A549 (cell line): ENCODE measurements at regions not wholly inside any gene's neighbourhood (a gene's known extent, or its start where the extent isn't known, plus 50 kb on each side); places are given as distances from the start of the nearest gene placed in this dataset.

ENCODE experiments used
- ATAC-seq, 2 experiments: fragments of 200-7000 bp in 1 of 2; fragments of >200 bp in 1 of 2; cut with Nextera tagmentation in 1 of 2; cut with Tn5 transposase in 1 of 2; 3 replicates each; pipeline versions ENCODE4 v1.8.0 to v1.9.1; 2018 to 2020; ENCODE audit warnings: mild to moderate bottlenecking in 1 of 2, moderate library complexity in 1 of 2
- CTCF ChIA-PET: fragments of 300-600 bp; sonication (Branson Sonifier 250); formaldehyde crosslinking; extraction: SDS; loops from one replicate; lab custom pipeline; 2021; ENCODE audit warnings: antibody characterized with exemption, inconsistent platforms; lab: Yijun Ruan, JAX
- POLR2A ChIA-PET: fragments of 350-600 bp; formaldehyde crosslinking; extraction: SDS; loops from one replicate; lab custom pipeline; 2021; ENCODE audit warnings: antibody characterized with exemption, inconsistent platforms; lab: Yijun Ruan, JAX
- DNase-seq, 2 experiments: peaks; one replicate each; pipeline versions ENCODE4 v3.0.0 to v3.0.0-alpha.2; 2011 to 2016; ENCODE audit warnings: low read depth in 1 of 2, low spot score in 1 of 2
- FAIRE-seq: peaks from 2 replicates; lab custom pipeline; 2011; peaks lifted over from hg19 to GRCh38; lab: Jason Lieb, UNC
- H3K27ac ChIP-seq, 2 experiments: fragments of >200 bp; sonication (Bioruptor Twin); formaldehyde crosslinking; 3 replicates each; pipeline ENCODE4 v1.5.1; 2016 to 2017
- H3K4me1 ChIP-seq: fragments of >200 bp; sonication (Bioruptor Twin); formaldehyde crosslinking; 3 replicates; pipeline ENCODE4 v1.6.1; 2016
- H3K4me2 ChIP-seq: fragments of >200 bp; sonication (Bioruptor Twin); formaldehyde crosslinking; 3 replicates; pipeline ENCODE4 v1.6.1; 2016
- H3K4me3 ChIP-seq: fragments of >200 bp; sonication (Bioruptor Twin); formaldehyde crosslinking; 3 replicates; pipeline ENCODE4 v1.5.1; 2016
- H3K9me3 ChIP-seq: fragments of >200 bp; sonication (Bioruptor Twin); formaldehyde crosslinking; 3 replicates; pipeline ENCODE4 v1.6.1; 2016
- ATOH8 ChIP-seq: fragments of 250-450 bp; sonication (Bioruptor Pico); IDR thresholded peaks from 2 replicates; pipeline ENCODE4 v1.5.0; 2020; ENCODE audit warnings: low read depth, mild to moderate bottlenecking, moderate library complexity
- CBX8 ChIP-seq: fragments of 200-600 bp; sonication (generic); IDR thresholded peaks from 2 replicates; pipeline ENCODE4 v1.6.1; 2016
- CHD4 ChIP-seq: fragments of 200-600 bp; sonication (generic); IDR thresholded peaks from 2 replicates; pipeline ENCODE4 v1.6.1; 2016; ENCODE audit warnings: antibody characterized with exemption, mild to moderate bottlenecking, borderline replicate concordance
- CTCF ChIP-seq: fragments of >200 bp; sonication (Bioruptor Twin); formaldehyde crosslinking; IDR thresholded peaks from 3 replicates; pipeline ENCODE4 v1.5.1; 2016
- EHF ChIP-seq: fragments of 250-450 bp; sonication (Bioruptor Pico); IDR thresholded peaks from 2 replicates; pipeline ENCODE4 v1.5.0; 2020; ENCODE audit warnings: mild to moderate bottlenecking
- EHMT2 ChIP-seq: fragments of 200-600 bp; sonication (generic); IDR thresholded peaks from 2 replicates; pipeline ENCODE4 v1.6.1; 2016; ENCODE audit warnings: antibody characterized with exemption, low read depth, mild to moderate bottlenecking, moderate library complexity
- ELK1 ChIP-seq: fragments of 150-350 bp; IDR thresholded peaks from 2 replicates; pipeline ENCODE4 v1.6.1; 2014; ENCODE audit warnings: low read depth, mild to moderate bottlenecking, low read length
- EP300 ChIP-seq, 2 experiments: fragments of >200 bp; sonication (Bioruptor Twin); formaldehyde crosslinking; IDR thresholded peaks; 2 replicates in 1 of 2; 3 replicates in 1 of 2; pipeline ENCODE4 v1.6.1; 2016 to 2017
- ESRRA ChIP-seq: fragments of 150-350 bp; IDR thresholded peaks from 2 replicates; pipeline ENCODE4 v1.6.1; 2014; ENCODE audit warnings: mild to moderate bottlenecking, low read length, borderline replicate concordance
- FOSB ChIP-seq: fragments of 250-450 bp; sonication (Bioruptor Pico); IDR thresholded peaks from 2 replicates; pipeline ENCODE4 v1.5.0; 2020; ENCODE audit warnings: mild to moderate bottlenecking, moderate library complexity
- GATA3 ChIP-seq: IDR thresholded peaks from 2 replicates; pipeline ENCODE4 v1.6.1; 2012; ENCODE audit warnings: borderline replicate concordance
- HES2 ChIP-seq: fragments of >200 bp; sonication (Bioruptor Twin); formaldehyde crosslinking; IDR thresholded peaks from 2 replicates; pipeline ENCODE4 v1.6.1; 2016
- JUNB ChIP-seq: fragments of >200 bp; sonication (Bioruptor Twin); formaldehyde crosslinking; IDR thresholded peaks from 2 replicates; pipeline ENCODE4 v1.6.1; 2016
- KDM1A ChIP-seq: fragments of 200-600 bp; sonication (generic); IDR thresholded peaks from 2 replicates; pipeline ENCODE4 v1.6.1; 2016; ENCODE audit warnings: low read depth, mild to moderate bottlenecking
- MAZ ChIP-seq: fragments of 150-350 bp; IDR thresholded peaks from 2 replicates; pipeline ENCODE4 v1.6.1; 2014; ENCODE audit warnings: antibody characterized with exemption, low read depth, low read length, borderline replicate concordance
- NFE2L2 ChIP-seq: fragments of 150-350 bp; conservative IDR thresholded peaks from 2 replicates; pipeline ENCODE4 v1.6.1; 2014; ENCODE audit warnings: low read length
- NR3C1 ChIP-seq: fragments of >200 bp; sonication (Bioruptor Twin); formaldehyde crosslinking; IDR thresholded peaks from 3 replicates; pipeline ENCODE4 v1.6.1; 2017
- PBX3 ChIP-seq: IDR thresholded peaks from 2 replicates; pipeline ENCODE4 v1.6.1; 2012
- POLR2A ChIP-seq: IDR thresholded peaks from 2 replicates; pipeline ENCODE4 v1.6.1; 2012; ENCODE audit warnings: mild to moderate bottlenecking, low read length
- RAD21 ChIP-seq, 2 experiments: fragments of >200 bp in 1 of 2; sonication (Bioruptor Twin) in 1 of 2; formaldehyde crosslinking in 1 of 2; IDR thresholded peaks in 1 of 2; conservative IDR thresholded peaks in 1 of 2; 2 replicates in 1 of 2; 3 replicates in 1 of 2; pipeline ENCODE4 v1.6.1; 2012 to 2018; ENCODE audit warnings: inconsistent platforms in 1 of 2
- REST ChIP-seq: fragments of 200-600 bp; sonication (generic); IDR thresholded peaks from 2 replicates; pipeline ENCODE4 v1.6.1; 2016; ENCODE audit warnings: antibody characterized with exemption, mild to moderate bottlenecking, moderate library complexity
- SMC3 ChIP-seq: fragments of >200 bp; sonication (Bioruptor Twin); formaldehyde crosslinking; IDR thresholded peaks from 3 replicates; pipeline ENCODE4 v1.6.1; 2018; ENCODE audit warnings: inconsistent platforms
- TFCP2L1 ChIP-seq: fragments of 250-450 bp; sonication (Bioruptor Pico); IDR thresholded peaks from 2 replicates; pipeline ENCODE4 v1.5.0; 2021; ENCODE audit warnings: mild to moderate bottlenecking
- TP53 ChIP-seq: fragments of 250-450 bp; sonication (Bioruptor Pico); IDR thresholded peaks from 2 replicates; pipeline ENCODE4 v1.5.0; 2021; ENCODE audit warnings: mild to moderate bottlenecking, moderate library complexity
- ZC3H11A ChIP-seq: fragments of 450-650 bp; IDR thresholded peaks from 2 replicates; pipeline ENCODE4 v1.6.1; 2014; ENCODE audit warnings: antibody characterized with exemption, mild to moderate bottlenecking
- WGBS: methylation state at CpG from one replicate; pipeline ENCODE4 v1.1.6; 2017; ENCODE audit errors: missing lambda C conversion rate; 5-methylcytosine and 5-hydroxymethylcytosine counted together

- no peak for TF ChIP-seq FOSB (CRISPR knock-in tag)
- TF ChIP-seq, all 56 proteins: peak for 0
- no peak for ATAC-seq
Measured at GRCh38 chr21:31460980-31461379, 116.9 kb upstream of the TIAM1 start.

GRCh38 chr21:31459457-31459856, 115.4 kb upstream of the TIAM1 start:
- DNase-seq, result peak; percentile 33 to 44
- TF ChIP-seq ATOH8 (no peak), KDM1A (no peak), CHD4 (no peak), CBX8 (no peak), ESRRA (no peak), GATA3 (no peak), HES2 (no peak), POLR2A (no peak), PBX3 (no peak), RAD21 (conservative IDR thresholded peaks at IDR 0.05 in 1 of 2, IDR thresholded peaks at IDR 0.05 in 1 of 2) (peak; percentile 28 to 44; a peak in 4 of 5 replicates), NR3C1 (no peak), EHMT2 (no peak), FOSB (CRISPR knock-in tag) (no peak), EP300 (IDR thresholded peaks at IDR 0.05) (no peak), TP53 (CRISPR knock-in tag) (no peak), SMC3 (0 out of 3 replicates have a peak, but pooled peaks have one; percentile 18), JUNB (no peak), EHF (CRISPR knock-in tag) (no peak), CTCF (peak; percentile 39), REST (no peak), MAZ (no peak), NFE2L2 (no peak), ZC3H11A (no peak), TFCP2L1 (CRISPR knock-in tag) (no peak), ELK1 (no peak)
- Histone ChIP-seq H3K27ac (no peak overlapping the region), H3K9me3 (no peaks in the 10 kb centered on the region), H3K4me2 (no peak overlapping the region), H3K4me3 (no peak overlapping the region), H3K4me1 (no peaks in the 10 kb centered on the region)
- WGBS, result 41% methylated on average over 3 of the region's 3 CpGs
- FAIRE-seq, result no peak
- ATAC-seq, result peak; percentile 62 to 84
- CTCF ChIA-PET, result interaction anchor here (1.1 to 2.0 kb wide), 5 partner anchors 10 to 258 kb away, joined by 3 to 13 read pairs (median 3); no protein-coding TSS in a partner anchor
- POLR2A ChIA-PET, result no interaction called here

More at GRCh38 chr21:31460980-31461379, 116.9 kb upstream of the TIAM1 start:
- CTCF ChIA-PET, result no interaction called here
- no peaks in the 10 kb centered on the region for H3K9me3 ChIP-seq
- H3K4me1 ChIP-seq, result no peaks in the 10 kb centered on the region
- POLR2A ChIA-PET, result no interaction called here
- no peak overlapping the region for H3K4me2 ChIP-seq
- no peak overlapping the region for H3K4me3 ChIP-seq
- H3K27ac ChIP-seq, result no peak overlapping the region
- FAIRE-seq, result no peak
- 51% methylated on average over 10 of the region's 10 CpGs for WGBS
- no peak for DNase-seq
